NT2/D1 (cell line): ENCODE measurements at regions not wholly inside any gene's neighbourhood (a gene's known extent, or its start where the extent isn't known, plus 50 kb on each side); places are given as distances from the start of the nearest gene placed in this dataset.

Source experiments
- SUZ12 ChIP-seq: IDR thresholded peaks from 2 replicates; pipeline ENCODE4 v1.6.1; 2011; ENCODE audit not compliant: insufficient read length, insufficient read depth; ENCODE audit errors: extremely low read depth
- YY1 ChIP-seq: IDR thresholded peaks from 2 replicates; pipeline ENCODE4 v1.6.1; 2011; ENCODE audit not compliant: insufficient read length, insufficient read depth
- ZNF274 ChIP-seq: IDR thresholded peaks from 2 replicates; pipeline ENCODE4 v1.6.1; 2011; ENCODE audit warnings: mild to moderate bottlenecking, low read depth, low read length

DNA sequence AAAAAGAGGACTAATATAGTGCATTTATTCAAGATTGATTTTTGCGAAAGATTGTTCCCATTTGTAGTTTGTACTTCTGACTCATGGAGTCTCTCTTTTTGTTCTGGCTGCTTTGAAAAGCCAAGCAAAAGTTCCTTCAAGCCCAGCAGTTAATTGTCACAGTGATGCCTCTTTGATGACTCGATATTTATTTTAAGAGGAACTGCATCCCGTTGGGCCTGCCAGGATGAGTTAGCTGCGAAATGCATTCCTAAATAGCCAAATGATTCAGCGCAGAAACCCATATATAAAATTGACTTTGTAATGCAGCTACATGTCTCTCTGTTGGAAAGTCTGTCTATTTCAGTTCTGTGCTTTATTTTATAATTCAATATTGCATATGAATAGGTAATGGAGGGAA is 295.1 kb downstream of the GBA3 start:
- TF ChIP-seq SUZ12 = no peak
- TF ChIP-seq YY1 = no peak
- TF ChIP-seq ZNF274 = no peak
